Skin epidermis (tissue), 12 donors: ENCODE measurements at regions not wholly inside any gene's neighbourhood (a gene's known extent, or its start where the extent isn't known, plus 50 kb on each side); places are given as distances from the start of the nearest gene placed in this dataset.

ENCODE experiments used
- H3K27ac ChIP-seq, 21 experiments: fragments of 200-600 bp; sonication (generic) in 11 of 21; one replicate each; pipeline ENCODE4 v1.5.0; 2020; ENCODE audit warnings: mild to moderate bottlenecking in 3 of 21, inconsistent platforms in 2 of 21, moderate library complexity in 2 of 21
- H3K4me3 ChIP-seq, 7 experiments: fragments of 200-600 bp; sonication (generic) in 2 of 7; one replicate each; pipeline ENCODE4 v1.5.0; 2020; ENCODE audit warnings: inconsistent platforms in 2 of 7, mild to moderate bottlenecking in 2 of 7, moderate library complexity in 1 of 7

GRCh38 chr6:21371676-21372171, 221.8 kb upstream of the SOX4 start:
- Histone ChIP-seq H3K27ac (peak overlapping the region in 6 of 21 experiments; percentile 16 to 47 (median 37)), H3K4me3 (no peak overlapping the region)

DNA sequence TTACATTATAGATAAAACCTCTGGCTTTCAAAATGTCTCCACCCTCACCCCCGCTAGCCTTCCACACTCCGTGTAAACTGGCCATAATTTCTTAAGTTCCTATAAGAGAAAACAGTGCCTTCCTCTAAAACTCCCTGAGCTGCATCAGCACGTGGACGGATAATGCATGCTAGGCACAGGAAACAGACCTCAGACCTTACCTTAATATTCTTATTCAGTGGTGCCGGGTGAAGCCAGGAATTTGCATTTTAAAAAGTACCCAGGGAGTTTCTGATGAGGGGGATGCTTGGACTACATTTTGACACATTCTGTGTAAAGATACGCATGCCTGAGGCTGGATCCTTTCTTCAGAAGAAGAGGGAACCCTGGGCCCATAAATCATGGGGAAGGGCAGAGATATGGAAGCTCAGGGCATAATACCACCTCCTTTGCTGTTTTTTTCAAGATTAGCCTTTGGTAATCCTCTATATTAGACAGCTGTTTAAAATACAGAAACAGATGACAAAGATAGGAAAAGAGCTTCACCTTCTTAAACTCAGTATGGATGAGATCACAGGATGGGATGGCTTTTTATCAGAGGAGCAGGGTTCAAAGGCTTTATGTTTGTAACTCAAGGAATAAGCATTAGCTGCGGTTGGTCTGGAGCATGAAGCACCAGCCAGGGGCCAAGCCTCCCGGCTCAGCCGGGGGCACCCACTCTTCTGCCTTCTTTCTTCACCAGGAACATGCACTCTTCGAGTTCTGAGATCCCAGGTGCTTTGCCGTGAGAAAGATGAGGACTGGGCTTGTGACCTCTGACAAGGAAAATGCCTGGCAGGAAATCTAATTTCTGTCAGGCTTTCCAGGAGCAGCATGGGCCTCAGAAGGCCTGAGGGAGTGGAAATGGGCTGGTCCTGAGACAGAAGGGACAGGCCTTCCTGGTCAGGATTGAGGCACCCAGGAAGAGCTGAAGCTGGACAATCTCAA, 218.1 kb upstream of the SOX4 start:
- Histone ChIP-seq H3K4me3 (no peak overlapping the region), H3K27ac (no peak overlapping the region)

DNA sequence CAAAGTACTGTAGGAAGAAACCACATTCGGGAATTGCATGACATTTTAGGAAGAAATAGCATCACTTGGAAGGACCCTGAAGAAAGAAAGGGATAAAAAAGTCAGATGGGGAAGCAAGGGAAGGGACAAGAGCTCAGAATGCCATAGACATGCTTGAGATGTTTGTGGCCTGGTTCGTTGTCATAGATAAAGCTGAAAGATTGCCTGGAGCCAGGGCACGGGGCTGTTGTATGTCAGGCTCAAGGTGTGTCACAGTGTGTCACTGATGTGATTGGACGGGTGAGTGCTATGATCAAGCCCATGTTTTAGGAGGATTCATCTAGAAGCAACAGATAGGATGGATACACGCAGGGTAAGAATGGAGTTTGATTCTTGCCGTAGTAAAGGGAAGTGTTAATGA, 216.2 kb upstream of the SOX4 start:
- Histone ChIP-seq H3K27ac (no peak overlapping the region), H3K4me3 (no peak overlapping the region)

DNA sequence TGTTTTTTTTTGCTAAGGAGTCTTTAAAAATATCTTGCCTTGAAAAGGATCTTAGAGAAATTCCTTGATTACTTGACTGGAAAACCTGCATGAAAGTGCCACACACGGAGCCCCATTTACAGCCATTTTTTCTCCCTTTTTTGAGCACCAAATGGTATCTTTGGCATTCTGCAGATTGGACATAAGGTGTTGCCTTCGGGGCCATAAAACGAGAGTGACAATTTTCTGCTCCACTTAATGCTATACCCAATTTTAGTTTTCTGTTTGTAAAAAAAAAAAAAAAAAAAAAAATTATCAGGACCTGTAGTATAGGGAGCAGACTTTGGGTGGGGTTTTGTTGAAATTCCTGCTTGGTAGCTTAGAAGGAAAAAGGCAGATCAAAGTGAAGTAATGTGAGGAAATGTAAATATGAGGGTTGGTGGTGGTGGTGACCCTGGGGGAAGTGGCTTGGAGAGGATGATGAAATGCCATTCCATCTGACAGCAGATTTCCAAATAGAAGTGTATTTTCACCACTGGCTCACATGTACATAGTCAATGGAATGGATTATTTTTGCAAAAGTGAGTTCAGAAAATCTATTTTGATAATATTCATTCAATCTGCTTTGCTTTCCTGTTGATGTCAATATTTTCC, 212.1 kb upstream of the SOX4 start:
- H3K4me3 ChIP-seq: no peak overlapping the region
- no peak overlapping the region for H3K27ac ChIP-seq

DNA sequence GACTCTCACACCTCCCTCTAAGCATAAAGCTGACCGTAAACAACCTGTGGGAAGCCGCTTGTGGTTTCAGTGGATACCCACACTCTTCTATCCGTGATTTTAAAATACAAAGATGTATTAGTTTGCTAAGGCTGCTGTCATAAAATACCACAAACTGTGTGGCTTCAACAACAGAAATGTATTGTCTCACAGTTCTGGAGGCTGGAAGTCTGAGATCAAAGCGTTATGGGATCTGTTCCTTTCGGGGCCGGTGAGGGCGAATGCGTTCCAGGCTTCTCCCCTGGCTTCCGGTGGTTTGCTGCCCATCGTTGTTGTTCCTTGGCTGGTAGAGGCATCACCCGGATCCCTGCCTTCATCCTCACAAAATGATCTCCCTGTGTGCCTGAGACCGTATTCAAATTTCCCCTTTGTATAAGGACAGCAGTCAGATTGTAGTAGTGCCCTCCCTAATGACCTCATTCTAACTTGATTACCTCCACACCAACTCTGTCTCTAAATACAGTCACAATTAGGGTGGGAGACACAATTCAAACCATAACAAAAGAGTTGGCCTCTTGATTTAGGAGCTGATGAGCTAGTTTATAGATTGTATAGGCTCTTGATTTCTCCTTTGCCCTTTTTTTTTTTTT, 210.6 kb upstream of the SOX4 start:
- no peak overlapping the region for H3K4me3 ChIP-seq
- H3K27ac ChIP-seq: no peak overlapping the region

GRCh38 chr6:21383450-21384085, 210.0 kb upstream of the SOX4 start:
- Histone ChIP-seq H3K27ac (no peak overlapping the region), H3K4me3 (no peak overlapping the region)

DNA sequence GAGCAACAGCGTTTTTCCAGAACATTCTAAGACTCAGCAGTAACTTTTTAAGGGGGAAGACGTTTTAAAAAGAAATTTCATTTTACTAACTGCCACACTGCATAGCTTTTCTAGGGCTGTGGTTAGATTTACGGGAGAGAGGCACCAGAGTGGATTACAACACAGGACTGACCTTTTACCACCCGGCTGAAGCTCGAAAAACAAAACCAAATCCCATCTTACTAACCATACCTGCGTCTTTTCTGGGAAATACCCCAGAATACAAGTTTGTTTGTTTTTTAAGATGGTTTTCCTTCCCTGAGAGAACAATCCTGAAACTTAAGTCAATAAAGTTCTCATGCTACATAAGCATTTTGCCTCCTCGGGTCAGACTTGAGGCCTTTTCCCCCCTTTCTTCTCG, 209.3 kb upstream of the SOX4 start:
- no peak overlapping the region for H3K27ac ChIP-seq

GRCh38 chr6:21386744-21387143, 206.8 kb upstream of the SOX4 start:
- Histone ChIP-seq H3K4me3 (no peak overlapping the region), H3K27ac (no peak overlapping the region)

More for the DNA sequence above, 209.3 kb upstream of the SOX4 start:
- H3K4me3 ChIP-seq: no peak overlapping the region

GRCh38 chr6:21390532-21391213, 202.9 kb upstream of the SOX4 start:
- Histone ChIP-seq H3K4me3 (no peak overlapping the region), H3K27ac (no peak overlapping the region)

- no peak overlapping the region for H3K4me3 ChIP-seq
- no peak overlapping the region for H3K27ac ChIP-seq
Observed at GRCh38 chr6:21392177-21392576, 201.4 kb upstream of the SOX4 start.

DNA sequence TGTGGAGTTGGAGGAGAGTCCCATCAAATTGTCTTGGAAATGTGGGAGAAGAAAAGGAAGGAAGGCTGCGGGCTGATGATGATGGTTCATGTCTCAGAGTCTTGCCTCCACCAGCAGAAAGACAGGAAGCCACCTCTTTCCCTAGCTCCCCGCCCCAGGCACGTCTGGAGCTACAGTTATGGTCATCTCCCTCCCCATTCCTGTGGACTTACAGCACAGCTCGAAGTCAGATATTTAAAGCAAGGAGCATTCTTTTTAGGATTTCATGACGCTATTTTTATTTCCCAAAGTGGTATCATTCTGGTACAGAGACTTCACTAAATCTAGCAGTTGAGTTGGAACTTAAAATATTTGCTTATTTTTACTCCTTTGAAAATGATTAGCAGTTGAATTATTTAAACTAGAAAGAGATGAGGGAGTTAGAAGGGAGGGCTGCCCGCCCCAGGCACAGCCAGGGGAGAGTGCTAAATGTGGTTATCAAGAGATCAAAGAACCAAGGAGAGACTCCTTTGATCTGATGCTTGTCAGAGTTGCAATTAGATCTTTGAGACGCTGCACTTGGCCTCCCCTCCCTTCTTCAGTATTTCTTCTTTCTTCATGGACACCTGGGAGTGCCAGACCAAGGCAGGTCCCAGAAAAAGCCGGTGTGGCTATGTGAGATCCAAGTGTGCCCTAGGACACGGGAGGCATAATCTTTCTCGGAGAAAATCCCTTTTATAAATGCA, 199.9 kb upstream of the SOX4 start:
- H3K27ac ChIP-seq: no peak overlapping the region
- no peak overlapping the region for H3K4me3 ChIP-seq

GRCh38 chr6:21395121-21395520, 198.4 kb upstream of the SOX4 start:
- H3K4me3 ChIP-seq: no peak overlapping the region
- no peak overlapping the region for H3K27ac ChIP-seq

DNA sequence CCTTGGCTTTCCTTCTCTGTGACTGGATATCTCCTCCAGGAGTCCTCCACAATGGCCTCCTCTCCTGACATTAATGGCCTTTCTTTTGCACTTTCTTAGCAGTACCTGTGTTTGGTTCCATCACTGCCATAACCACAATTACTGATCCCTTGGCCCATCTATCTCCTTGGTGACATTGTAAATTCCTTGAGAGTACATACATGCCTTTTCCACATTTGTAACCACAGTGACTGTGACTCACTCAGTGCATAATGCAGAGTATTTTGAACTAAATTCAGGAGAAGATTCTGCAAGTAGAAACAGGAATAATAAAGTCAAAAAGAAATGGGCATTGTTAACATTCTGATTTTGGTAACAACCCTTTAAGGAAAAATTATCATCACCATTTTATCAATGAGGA, 197.2 kb upstream of the SOX4 start:
- Histone ChIP-seq H3K27ac (no peak overlapping the region), H3K4me3 (no peak overlapping the region)

- Histone ChIP-seq H3K27ac (no peak overlapping the region), H3K4me3 (no peak overlapping the region)
Observed at GRCh38 chr6:21398741-21399325, 194.7 kb upstream of the SOX4 start.

- peak overlapping the region in 8 of 21 experiments; percentile 10 to 73 (median 39) for H3K27ac ChIP-seq
- no peak overlapping the region for H3K4me3 ChIP-seq
Observed at GRCh38 chr6:21402368-21402767, 191.2 kb upstream of the SOX4 start.

DNA sequence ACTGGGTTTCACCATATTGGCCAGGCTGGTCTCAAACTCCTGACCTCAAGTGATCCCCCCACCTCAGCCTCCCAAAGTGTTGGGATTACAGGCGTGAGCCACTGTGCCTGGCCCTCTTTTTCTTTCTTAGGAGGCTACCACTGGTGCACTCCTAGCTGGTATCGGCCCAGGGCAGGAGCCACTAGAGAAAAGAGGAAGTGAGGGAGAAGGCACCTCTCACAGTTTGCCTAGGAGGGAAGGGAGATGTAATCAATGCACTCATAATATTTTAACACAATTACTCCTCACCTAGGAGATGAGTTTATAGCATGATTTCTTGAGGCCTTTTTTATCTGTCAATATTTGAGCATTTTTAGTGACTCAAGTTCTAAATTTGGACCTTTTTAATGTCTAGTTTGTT, 189.0 kb upstream of the SOX4 start:
- no peak overlapping the region for H3K27ac ChIP-seq
- H3K4me3 ChIP-seq: no peak overlapping the region

DNA sequence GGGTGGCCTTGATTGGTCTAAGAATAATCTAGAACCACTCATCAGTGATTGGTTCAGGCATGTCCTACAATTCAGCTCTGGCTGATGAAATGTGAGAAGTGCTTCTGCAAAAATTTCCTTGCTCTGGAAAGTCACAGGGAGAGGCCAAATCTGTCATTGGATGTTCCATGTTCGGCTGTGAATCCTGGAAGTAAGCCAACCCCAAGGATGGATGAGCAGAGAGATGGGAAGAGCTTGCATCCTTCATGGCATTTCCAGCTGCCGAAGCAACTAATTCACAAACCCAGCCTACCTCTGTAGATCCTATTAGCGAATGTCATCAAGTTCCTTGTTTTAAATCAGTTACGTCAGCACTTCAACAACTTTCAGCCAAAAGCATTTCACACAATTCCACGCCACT, 187.2 kb upstream of the SOX4 start:
- H3K27ac ChIP-seq: no peak overlapping the region
- H3K4me3 ChIP-seq: no peak overlapping the region

- H3K4me3 ChIP-seq: no peak overlapping the region
- H3K27ac ChIP-seq: no peak overlapping the region
Observed at GRCh38 chr6:21409231-21409630, 184.3 kb upstream of the SOX4 start.

GRCh38 chr6:21413428-21413827, 180.1 kb upstream of the SOX4 start:
- Histone ChIP-seq H3K4me3 (no peak overlapping the region), H3K27ac (no peak overlapping the region)
